Activated CD8-positive, alpha-beta memory T cell treated with anti-CD3 and anti-CD28 coated beads for 24 hours (primary cell): ENCODE measurements at regions not wholly inside any gene's neighbourhood (a gene's known extent, or its start where the extent isn't known, plus 50 kb on each side); places are given as distances from the start of the nearest gene placed in this dataset.

Experiments used
- DNase-seq: peaks from one replicate; pipeline ENCODE4 v3.0.0-alpha.2; 2020

GRCh38 chr17:17398188-17398942, 78.4 kb upstream of the MED9 start:
- no peak for DNase-seq

GRCh38 chr17:17398943-17399926, 77.6 kb upstream of the MED9 start:
- DNase-seq = no peak

- DNase-seq = no peak
Measured at GRCh38 chr17:17400070-17400469, 76.7 kb upstream of the MED9 start.

- DNase-seq = no peak
Measured at GRCh38 chr17:17400566-17401184, 76.1 kb upstream of the MED9 start.

- DNase-seq = no peak
Measured at GRCh38 chr17:17401271-17401781, 75.5 kb upstream of the MED9 start.

- DNase-seq = no peak
Measured at GRCh38 chr17:17402558-17402957, 74.2 kb upstream of the MED9 start.

- DNase-seq = no peak
Measured at GRCh38 chr17:17403065-17403464, 73.7 kb upstream of the MED9 start.

GRCh38 chr17:17403899-17404576, 72.8 kb upstream of the MED9 start:
- DNase-seq = peak; percentile 76

- no peak for DNase-seq
Measured at GRCh38 chr17:17405673-17406072, 71.1 kb upstream of the MED9 start.

- DNase-seq = no peak
Measured at GRCh38 chr17:17406225-17406624, 70.6 kb upstream of the MED9 start.

- no peak for DNase-seq
Measured at GRCh38 chr17:17408236-17408794, 68.5 kb upstream of the MED9 start.

- no peak for DNase-seq
Measured at GRCh38 chr17:17410357-17410756, 66.4 kb upstream of the MED9 start.

- no peak for DNase-seq
Measured at GRCh38 chr17:17411692-17412091, 65.1 kb upstream of the MED9 start.

- no peak for DNase-seq
Measured at GRCh38 chr17:17412326-17412725, 64.5 kb upstream of the MED9 start.

GRCh38 chr17:17413215-17413792, 63.5 kb upstream of the MED9 start:
- no peak for DNase-seq

GRCh38 chr17:17413821-17414220, 63.0 kb upstream of the MED9 start:
- DNase-seq = no peak

GRCh38 chr17:17414341-17414805, 62.4 kb upstream of the MED9 start:
- DNase-seq = no peak

GRCh38 chr17:17415006-17415405, 61.8 kb upstream of the MED9 start:
- DNase-seq = no peak

- no peak for DNase-seq
Measured at GRCh38 chr17:17416007-17416399, 60.8 kb upstream of the MED9 start.

- DNase-seq = no peak
Measured at GRCh38 chr17:17416400-17417360, 60.1 kb upstream of the MED9 start.
